G401 (cell line): ENCODE measurements at regions not wholly inside any gene's neighbourhood (a gene's known extent, or its start where the extent isn't known, plus 50 kb on each side); places are given as distances from the start of the nearest gene placed in this dataset.
"Not testable (repeated sequence)": the region's sequence is repeated elsewhere in the genome, so short reads cannot be mapped to it uniquely, and the experiment has no call there.

Experiments
- DNase-seq: peaks from one replicate; pipeline ENCODE4 v3.0.0-alpha.2; 2015; ENCODE audit warnings: low spot score
- in situ Hi-C: cut with HindIII; loops from 2 replicates; pipeline ENCODE4 v1.10.0; 2016; ENCODE audit warnings: low sequenced_read_pairs, mixed read lengths

DNA sequence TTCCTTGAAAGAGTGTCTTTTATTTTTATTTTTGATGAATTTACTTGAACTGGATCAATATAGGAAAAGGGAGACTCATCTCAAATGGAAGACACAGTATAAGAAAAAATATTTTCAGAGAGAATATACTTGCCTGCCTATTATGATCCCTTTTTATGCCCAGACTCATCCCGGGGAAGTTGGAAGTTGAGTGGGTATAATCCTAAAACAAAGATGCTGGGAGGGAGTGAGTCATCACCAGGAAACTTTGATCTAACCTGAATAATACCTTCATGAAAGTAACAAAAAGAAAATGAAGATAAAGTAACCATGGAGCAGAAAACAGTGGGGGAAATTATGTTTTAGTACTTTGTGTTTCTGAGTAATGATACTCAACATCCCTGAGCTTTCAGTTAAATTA is 1514.0 kb downstream of the FAM181B start:
- in situ Hi-C loops = no loop called here

GRCh38 chr11:81218440-81218839 is 1515.2 kb downstream of the FAM181B start:
- DNase-seq = no peak
- in situ Hi-C loops = no loop called here

More for the DNA sequence above, 1514.0 kb downstream of the FAM181B start:
- DNase-seq = no peak

- in situ Hi-C loops = no loop called here
- no peak for DNase-seq
Measured at GRCh38 chr11:81211050-81211449, 1522.6 kb downstream of the FAM181B start.

- in situ Hi-C loops = no loop called here
- no peak for DNase-seq
Measured at GRCh38 chr11:81207421-81208054, 1526.1 kb downstream of the FAM181B start.

GRCh38 chr11:81203876-81204275 is 1529.8 kb downstream of the FAM181B start:
- in situ Hi-C loops = no loop called here
- DNase-seq = no peak

DNA sequence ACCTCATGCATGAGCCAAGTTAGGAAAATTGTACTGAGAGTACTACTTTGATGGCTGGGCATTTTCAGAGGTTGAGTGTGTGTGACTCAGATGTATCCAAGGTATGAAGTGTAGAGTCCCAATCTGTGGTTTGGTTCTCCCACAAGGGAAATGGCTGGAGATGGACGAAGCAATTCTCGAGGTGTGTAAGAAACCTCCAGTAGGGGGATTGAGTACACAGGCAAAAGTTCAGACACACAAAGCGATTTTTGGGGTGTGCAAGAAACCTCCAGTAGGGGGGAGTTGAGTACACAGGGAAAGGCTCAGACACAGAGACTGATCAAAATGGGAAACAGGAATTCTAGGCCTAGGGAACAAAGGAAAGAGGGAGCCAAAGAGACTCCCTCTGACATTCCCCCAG is 1536.3 kb downstream of the FAM181B start:
- DNase-seq = no peak
- in situ Hi-C loops = no loop called here

GRCh38 chr11:81192516-81192915 is 1541.1 kb downstream of the FAM181B start:
- in situ Hi-C loops = no loop called here
- DNase-seq = no peak

DNA sequence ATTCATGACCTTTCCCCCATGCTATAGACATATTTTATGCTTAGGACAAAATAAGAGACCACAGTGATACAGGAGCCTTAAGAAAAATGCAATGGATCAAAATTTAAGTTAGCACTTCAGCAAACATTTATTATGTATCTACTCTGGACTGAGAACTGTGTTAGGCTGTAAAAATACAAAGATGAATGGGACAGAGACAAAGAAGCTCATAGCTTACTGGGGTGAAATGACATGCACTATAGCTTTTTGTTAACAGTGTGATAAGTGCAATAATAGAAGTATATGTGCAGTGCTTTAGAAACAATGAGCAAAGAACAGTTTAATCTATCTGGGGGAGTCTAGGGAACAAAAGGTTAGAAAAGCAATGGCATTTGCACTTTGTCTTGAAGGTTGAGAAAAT is 1543.1 kb downstream of the FAM181B start:
- no peak for DNase-seq
- in situ Hi-C loops = no loop called here

- in situ Hi-C loops, DNase-seq: not testable (repeated sequence)
Measured at GRCh38 chr11:81187033-81187432, 1546.6 kb downstream of the FAM181B start.

DNA sequence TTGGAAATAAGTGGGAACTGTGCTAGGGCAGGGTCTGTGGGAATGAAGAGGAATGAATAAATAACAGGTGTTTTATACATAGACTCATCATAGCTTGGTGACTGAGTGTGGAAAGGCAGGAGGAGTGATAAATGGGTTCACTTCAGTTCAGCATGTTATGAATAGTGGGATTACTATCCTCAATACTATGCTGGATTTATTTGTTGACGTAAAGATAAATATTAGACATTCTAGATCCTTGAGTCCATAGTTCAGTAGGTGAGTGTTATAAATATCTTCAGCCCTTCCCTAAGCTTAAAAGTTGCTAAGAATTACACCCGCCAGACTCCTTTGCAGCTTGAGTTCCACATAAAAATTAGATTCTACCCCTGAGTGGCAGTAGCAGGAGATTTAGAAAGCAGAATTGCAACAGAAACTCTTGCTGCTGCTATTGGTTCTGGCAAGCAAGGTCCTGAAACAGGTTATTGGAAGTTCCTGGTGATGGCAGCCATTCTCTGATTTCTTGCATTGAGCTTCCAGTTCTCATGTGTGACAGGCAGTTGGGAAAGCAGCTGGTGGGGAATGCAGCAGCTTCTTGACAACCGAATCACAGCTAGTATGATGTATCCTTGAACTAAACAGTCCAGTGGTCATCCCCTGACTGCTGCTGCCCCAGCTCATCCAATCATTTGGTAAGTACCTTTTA is 1558.9 kb downstream of the FAM181B start:
- no peak for DNase-seq
- in situ Hi-C loops = no loop called here

- in situ Hi-C loops = no loop called here
- no peak for DNase-seq
Measured at GRCh38 chr11:81165164-81165563, 1568.5 kb downstream of the FAM181B start.

- in situ Hi-C loops = no loop called here
- DNase-seq = no peak
Measured at GRCh38 chr11:81159900-81160299, 1573.8 kb downstream of the FAM181B start.

GRCh38 chr11:81135570-81135969 is 1598.1 kb downstream of the FAM181B start:
- DNase-seq = no peak
- in situ Hi-C loops = no loop called here

DNA sequence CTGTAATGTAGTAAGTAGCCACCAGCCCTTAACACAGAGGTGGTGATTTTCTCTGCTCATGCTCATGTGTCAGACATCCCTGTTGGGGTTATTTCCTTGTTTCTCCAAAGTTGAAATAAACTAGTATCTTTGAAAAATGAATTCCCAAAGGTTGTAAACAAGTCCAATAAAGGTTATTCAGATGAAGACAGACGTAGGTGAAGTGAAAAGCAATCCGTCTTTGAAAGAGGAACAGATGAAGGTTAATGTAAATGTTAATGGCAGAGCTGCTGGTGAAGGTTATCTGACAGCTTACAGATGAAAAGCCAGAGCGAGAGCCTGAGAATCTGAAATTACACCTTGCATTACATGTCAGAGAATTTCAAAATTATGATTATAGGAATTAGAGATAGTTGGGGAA is 1604.0 kb downstream of the FAM181B start:
- in situ Hi-C loops = no loop called here
- no peak for DNase-seq

GRCh38 chr11:81112718-81113117 is 1620.9 kb downstream of the FAM181B start:
- in situ Hi-C loops = no loop called here
- DNase-seq = no peak

DNA sequence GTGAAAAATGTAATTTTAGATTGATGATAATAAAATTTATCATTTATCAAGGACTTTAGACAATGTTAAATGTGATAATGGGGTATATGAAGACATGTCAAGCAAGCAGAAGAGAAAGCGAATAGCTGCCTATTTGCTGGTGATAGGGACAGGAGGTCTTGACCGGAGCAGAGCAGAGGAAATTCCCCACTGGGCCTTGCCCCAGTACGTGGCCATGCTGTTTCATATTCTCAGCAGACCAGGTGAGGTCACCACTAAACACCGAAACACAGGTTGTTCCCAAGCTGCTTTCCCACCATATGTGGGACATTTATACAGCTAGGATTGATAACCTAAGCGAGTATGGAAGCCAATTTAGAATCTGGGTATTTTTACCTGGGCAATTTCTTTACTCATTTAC is 1629.6 kb downstream of the FAM181B start:
- DNase-seq = no peak
- in situ Hi-C loops = no loop called here

- in situ Hi-C loops = no loop called here
- DNase-seq = no peak
Measured at GRCh38 chr11:81098471-81098870, 1635.2 kb downstream of the FAM181B start.

DNA sequence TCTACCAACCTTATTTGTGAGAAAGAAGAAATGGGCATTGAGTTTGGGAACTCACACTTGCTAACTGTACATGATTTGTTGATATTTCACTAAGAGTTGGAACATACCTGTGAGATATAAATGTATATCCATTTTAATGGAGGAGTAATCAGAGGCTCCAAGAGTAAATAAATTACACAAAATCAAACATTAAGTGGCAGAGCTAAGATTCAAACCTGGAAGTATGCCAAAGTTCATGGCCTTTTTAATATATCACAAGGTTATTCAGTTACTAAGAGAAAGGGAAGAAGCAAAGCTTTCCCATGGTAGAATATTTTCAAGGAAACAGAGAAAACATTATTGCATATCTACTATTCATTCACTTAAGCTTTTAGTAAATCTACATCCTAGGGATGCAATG is 1641.1 kb downstream of the FAM181B start:
- in situ Hi-C loops = no loop called here

GRCh38 chr11:81089242-81089641 is 1644.4 kb downstream of the FAM181B start:
- DNase-seq = no peak
- in situ Hi-C loops = no loop called here

More for the DNA sequence above, 1641.1 kb downstream of the FAM181B start:
- no peak for DNase-seq

GRCh38 chr11:81080476-81080875 is 1639.6 kb upstream of the TENM4 start:
- in situ Hi-C loops = no loop called here
- DNase-seq = no peak

GRCh38 chr11:81072273-81072672 is 1631.4 kb upstream of the TENM4 start:
- DNase-seq = no peak
- in situ Hi-C loops = no loop called here
